ENCODE measurements at regions not wholly inside any gene's neighbourhood (a gene's known extent, or its start where the extent isn't known, plus 50 kb on each side); places are given as distances from the start of the nearest gene placed in this dataset.

DNA sequence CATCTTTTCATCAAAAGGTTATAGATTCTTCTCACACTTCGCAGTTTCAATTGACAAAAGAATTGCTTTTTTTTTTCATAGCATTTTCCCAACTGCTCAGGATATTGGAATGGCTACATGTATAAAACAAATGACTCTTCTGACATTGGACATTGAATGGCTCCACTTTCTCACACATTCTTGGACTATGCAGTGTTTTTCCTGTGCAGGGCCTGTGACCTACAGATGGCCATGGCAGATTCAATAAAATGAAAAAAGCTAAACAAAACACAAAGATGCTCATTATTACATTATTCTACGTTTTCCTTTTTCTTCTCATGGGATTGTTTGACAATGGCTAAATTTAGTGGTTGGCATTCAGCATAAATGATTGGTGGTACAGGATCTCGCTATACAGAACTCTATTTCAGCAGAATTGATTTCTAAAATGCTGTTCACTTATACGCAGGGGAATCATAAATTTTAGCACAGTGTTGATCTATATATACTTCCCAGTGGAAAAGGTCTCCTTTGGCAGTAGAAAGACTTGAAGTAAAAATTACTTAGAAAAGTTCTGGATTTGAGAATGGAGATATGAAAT, 115.6 kb upstream of the ADAMTS5 start:
- TF ChIP-seq, protein P1, sequence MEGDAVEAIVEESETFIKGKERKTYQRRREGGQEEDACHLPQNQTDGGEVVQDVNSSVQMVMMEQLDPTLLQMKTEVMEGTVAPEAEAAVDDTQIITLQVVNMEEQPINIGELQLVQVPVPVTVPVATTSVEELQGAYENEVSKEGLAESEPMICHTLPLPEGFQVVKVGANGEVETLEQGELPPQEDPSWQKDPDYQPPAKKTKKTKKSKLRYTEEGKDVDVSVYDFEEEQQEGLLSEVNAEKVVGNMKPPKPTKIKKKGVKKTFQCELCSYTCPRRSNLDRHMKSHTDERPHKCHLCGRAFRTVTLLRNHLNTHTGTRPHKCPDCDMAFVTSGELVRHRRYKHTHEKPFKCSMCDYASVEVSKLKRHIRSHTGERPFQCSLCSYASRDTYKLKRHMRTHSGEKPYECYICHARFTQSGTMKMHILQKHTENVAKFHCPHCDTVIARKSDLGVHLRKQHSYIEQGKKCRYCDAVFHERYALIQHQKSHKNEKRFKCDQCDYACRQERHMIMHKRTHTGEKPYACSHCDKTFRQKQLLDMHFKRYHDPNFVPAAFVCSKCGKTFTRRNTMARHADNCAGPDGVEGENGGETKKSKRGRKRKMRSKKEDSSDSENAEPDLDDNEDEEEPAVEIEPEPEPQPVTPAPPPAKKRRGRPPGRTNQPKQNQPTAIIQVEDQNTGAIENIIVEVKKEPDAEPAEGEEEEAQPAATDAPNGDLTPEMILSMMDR (IDR thresholded peaks at IDR 0.05): no peak
- TF ChIP-seq EZH2phosphoT487 (IDR thresholded peaks at IDR 0.05): no peak
- no peak for TF ChIP-seq EZH2 (IDR thresholded peaks at IDR 0.05)
